HG03565 (cell line): ENCODE measurements at regions not wholly inside any gene's neighbourhood (a gene's known extent, or its start where the extent isn't known, plus 50 kb on each side); places are given as distances from the start of the nearest gene placed in this dataset.

Experiments
- ATAC-seq: cut with Tn5 transposase; IDR thresholded peaks from one replicate; pipeline ENCODE4 v1.9.1; 2021; ENCODE audit warnings: mild to moderate bottlenecking, moderate library complexity; ENCODE audit not compliant: unreplicated experiment

DNA sequence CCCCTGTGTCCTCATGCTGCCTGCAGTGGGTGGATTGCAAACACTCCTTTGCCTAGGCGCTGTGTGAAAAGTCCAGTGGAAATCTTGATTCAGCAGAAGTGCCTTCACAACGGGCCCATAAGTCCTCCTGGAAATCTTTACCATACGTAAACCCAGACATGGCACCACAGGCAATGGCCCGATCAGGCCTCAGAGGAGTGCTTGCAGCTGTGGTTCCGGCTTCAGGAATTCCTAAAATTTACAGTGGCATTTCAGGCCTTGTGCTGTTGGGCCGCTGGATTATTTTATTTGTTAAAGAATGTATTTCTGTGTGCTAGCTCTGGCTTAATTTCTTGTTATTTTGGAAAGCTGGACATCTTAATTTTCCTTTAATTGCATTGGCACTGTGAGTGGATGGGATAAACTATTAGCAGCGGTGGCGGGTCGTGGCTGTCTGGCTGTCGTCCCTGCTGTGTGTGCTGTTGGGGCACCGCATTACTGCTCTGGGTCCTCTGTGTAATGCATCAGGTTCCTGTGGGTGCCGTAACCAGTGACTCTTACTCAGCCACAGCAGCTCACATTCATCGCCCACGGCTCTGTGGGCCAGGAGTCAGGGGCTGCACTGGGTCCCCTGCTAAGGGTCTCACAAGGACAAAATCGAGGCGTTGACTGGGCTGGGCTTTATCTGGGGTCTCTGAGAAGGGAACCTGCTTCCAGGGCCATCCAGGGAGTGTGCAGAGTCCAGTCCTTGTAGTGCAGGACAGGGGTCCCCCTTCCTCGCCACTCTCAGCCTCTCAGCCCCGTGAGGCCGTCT is 73.1 kb downstream of the RTP5 start:
- ATAC-seq, result no peak

DNA sequence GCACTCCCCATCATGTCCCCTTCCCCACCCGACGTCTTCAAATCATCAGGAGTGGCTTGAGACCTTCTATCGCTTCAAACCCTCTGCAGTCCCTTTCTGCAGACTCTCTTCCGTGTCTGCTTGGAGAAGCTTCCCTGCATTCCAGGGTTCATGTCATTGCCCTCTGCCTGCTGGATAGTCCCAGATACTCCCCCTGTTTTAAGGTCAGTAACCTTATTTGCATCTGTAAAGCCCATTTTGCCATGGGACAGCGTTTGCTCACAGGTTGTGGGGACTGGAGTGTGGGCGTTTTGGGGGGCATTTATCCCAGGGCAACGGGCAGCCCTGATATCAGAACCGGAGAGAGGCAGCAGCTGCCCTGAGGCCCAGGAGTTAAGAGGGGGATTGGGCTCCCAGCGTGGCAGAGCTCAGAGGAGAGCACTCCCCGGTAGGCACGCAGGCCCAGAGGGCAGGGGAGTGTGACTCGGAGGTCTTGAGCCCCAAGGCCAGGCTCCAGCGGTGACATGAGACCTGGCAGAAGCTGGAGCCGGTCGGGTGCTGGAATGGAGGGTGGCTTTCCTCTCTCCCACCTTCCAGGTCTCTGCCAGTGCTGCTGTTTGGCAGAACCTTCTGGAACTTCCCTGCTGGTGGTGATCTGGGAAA is 73.8 kb downstream of the RTP5 start:
- no peak for ATAC-seq

DNA sequence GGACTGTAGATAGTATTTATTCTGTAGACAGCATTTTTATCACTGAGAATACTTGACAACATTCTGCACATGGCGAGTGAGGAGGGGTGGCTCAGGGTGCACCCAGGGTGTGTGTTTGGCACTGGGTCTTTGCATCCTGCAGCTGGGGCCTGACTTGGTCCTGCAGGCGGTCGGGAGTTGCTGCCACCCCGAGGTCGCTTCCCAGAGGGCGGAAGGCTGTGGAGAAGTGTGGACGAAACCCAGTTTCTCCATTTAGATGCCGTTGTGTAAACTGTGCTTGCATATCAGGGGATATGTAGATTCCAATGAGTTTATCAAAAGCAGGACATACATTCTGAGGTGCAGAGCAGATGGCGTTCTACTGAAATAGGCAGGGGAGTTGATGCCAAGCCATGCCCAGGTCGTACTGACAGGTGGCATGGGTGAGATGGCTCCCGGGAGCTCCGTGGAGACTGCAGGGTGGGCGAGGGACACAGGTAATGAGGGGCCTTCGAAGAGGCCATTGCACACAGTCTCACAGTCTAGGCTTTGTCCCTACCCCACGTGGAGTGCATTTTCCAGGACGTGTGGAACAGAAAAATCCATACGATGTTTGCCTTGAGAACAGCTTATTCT is 74.5 kb downstream of the RTP5 start:
- ATAC-seq, result no peak

DNA sequence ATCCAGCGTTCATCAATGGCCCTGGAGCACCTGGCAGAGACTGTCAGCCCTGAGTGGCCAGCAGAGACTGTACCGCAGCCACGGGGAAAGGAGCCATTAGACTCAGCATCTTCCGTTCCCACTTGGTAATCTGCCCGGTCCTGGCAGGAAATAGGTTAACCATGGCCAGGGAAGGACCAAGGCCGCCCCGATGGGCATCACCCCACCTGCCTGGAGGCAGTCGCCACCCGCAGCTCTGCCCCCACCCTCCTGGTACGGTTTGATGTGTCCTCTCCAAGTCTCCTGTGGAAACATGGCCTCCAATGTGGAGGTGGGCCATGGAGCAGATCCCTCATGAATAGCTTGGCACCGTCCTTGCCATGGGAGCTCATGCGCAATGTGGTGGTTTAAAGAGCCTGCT is 75.3 kb downstream of the RTP5 start:
- ATAC-seq, result no peak

DNA sequence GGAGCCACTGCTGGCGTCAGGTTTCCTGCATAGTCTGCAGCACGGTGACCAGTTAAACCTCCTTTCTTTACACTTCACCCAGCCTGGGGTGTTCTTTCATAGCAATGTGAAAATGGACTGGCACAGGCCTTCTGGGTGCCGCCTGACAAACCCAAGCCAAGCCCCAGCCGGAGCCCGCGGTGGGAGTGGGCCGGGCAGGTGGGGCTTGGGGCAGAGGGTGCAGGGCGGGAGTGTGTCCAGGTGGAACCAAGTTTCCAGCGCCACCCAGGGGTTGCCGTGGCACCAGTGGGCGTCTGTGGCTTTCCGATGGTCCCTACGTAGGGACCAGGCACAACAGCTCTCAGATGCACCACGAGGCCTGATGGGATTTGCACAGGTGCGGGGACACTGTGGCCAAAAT is 75.8 kb downstream of the RTP5 start:
- ATAC-seq, result no peak

DNA sequence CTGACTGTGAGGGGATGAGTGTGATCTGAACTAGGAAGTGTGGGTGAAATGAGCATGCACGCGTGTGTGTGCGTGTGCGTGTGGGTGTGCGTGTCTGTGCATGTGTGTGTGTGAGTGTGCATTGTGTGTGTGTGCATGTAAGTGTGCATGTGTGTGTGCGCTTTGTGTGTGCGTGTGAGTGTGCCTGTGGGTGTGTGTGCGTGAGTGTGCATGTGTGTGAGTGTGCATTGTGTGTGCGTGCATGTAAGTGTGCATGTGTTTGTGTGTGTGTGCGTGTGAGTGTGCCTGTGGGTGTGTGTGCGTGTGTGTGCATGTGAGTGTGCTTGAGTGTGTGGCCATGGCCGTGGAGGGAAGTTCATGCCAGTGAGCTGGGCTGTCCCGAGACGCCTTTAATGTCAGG is 76.3 kb downstream of the RTP5 start:
- no peak for ATAC-seq

DNA sequence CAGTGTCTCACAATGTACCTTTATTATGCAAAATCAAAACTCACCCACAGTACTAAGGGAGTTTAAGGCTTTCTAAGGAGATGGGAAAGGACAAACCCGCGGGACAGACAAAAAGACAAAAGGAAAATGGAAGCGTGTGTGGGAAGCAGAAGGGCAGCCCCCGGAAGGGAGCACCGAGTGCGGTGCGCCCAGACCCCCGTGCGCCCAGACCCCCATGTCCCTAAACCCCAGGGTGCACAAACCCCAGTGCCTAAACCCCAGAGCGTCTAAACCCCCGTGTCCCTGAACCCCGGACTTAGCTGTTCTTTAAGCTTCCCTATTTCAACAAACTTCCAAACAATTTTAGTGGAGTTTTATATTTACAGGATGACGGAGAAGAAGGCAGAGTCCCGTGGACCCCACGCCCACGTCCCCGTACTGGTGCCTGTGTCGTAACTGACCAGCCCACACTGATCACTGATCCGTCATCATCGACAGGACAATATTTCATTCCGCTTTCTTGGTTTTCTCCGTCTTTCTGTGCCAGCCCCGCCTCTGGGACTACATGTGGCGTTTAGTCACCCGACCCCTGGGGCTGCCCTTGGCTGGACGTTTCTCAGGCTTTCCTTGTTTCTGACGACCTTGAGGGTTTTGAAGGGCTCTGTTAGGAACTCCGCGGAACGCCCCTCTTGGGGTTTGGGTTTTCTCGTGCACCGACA is 76.9 kb downstream of the RTP5 start:
- no peak for ATAC-seq

DNA sequence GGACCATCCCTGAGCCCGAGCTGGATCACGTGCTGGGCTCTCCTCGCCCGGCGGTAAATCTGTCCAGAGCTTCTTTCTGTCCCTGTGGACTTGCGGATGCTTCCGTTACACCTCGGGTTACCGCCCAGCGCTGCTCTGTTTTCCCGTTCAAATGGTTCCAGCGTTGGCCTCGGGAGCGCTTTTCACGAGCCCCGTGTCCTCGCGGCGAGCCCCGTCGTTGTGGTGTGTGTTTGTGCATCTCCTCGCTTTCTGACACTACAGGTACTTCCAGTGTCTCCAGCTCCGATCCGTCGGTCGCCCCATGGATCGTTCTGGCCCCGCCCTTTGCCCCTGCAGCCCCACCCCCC is 77.4 kb downstream of the RTP5 start:
- no peak for ATAC-seq

DNA sequence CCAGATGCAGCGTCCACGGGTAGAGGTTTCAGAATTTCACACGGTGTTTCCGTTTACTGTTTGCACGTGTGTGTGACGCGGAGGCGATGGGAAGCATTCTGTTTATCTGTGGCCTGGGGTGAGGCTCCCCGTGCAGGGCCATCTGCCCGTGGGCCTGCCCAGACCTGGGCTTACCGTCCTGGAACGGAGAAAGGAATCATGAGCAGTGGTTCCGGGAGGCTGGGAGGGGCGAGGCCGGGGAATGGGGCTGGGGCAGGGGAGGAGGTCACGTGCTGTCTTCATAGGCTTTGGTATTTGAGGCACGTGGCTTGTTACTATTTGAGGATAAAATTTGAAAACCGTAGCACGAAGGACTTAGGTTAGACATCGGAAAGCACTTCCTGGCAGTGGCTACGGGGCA is 77.9 kb downstream of the RTP5 start:
- no peak for ATAC-seq

DNA sequence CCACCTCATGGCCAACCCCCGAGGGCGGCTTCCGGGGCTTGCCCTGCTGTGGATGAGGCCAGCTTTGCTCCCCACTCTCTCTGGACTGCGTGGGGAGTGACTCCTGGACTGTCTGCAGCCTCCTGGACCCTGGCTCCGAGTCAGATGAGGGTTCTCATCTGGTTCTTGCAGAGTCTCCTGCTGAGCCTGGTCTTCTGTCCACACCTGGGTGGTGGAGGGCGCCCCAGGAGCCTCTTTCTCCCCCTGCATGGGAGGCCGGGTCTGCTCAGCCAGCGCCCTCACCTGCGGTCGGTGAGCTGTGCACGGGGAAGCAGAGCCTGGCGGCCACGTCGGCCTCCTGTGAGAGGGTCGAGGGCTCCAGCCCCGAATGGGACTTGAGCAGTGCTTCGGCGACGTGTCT is 78.3 kb downstream of the RTP5 start:
- ATAC-seq, result no peak

DNA sequence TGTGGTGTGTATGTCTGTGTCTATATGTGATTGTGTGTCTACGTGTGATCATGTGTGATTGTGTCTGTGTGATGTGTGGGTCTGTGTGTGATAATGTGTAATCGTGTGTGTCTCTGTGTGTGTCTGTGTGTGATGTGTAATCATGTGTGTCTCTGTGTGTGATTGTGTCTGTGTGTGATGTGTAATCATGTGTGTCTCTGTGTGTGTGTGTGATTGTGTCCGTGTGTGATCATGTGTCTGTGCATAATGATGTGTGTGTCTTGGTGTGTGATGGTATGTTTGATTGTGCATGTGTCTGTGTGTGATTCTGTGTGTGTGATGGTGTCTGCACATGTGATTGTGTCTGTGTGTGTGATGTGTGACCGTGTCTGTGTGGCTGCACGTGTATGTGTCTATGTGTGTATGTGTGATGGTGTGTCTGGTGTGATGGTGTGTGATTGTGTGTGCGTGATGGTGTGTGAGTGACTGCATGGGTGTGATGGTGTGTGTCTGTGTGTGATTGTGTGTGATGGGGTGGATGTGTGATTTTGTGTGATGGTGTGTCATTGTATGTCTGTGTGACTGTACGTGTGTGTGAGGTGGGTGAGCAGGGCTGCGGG is 78.9 kb downstream of the RTP5 start:
- ATAC-seq, result no peak

DNA sequence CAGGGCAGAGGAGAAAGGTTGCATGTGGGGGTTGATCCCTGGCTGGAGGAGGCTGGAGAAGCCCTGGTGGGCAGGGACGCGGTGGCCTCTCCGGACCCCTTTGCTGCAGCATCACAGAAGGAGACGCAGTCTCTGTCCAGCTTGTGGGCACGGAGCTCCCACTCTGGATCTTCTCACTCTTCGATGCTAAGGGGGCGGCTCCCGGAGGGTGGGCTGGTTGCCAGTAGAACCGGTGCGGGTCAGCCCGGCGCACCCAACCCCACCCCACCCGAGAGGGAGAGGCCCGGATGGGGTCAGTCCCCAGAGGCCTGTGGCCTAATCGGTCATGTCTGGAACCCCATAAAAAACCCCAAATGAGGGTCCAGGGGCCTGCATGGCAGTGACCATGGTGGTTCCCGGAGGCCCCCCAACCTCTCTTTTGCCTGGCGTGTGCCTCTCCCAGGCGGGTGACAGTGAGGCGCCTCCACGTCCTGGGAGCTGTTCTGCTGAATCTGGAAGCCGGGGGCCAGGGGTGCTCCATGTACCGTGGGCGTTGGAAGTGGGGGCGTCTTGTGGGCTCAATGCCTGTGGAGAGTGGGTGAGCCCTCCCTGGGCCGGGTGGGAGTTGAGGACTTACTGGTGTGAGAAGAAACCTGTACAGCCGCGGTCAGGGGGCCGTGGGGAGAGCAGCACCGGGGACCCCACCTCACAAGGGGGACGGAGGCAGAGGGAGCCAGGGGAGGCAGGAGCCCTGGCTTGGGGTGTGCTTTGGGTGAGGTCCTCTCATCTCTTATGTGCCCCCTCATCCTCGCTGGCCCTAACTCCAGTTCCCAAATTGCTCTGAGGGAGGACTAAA is 79.6 kb downstream of the RTP5 start:
- no peak for ATAC-seq

DNA sequence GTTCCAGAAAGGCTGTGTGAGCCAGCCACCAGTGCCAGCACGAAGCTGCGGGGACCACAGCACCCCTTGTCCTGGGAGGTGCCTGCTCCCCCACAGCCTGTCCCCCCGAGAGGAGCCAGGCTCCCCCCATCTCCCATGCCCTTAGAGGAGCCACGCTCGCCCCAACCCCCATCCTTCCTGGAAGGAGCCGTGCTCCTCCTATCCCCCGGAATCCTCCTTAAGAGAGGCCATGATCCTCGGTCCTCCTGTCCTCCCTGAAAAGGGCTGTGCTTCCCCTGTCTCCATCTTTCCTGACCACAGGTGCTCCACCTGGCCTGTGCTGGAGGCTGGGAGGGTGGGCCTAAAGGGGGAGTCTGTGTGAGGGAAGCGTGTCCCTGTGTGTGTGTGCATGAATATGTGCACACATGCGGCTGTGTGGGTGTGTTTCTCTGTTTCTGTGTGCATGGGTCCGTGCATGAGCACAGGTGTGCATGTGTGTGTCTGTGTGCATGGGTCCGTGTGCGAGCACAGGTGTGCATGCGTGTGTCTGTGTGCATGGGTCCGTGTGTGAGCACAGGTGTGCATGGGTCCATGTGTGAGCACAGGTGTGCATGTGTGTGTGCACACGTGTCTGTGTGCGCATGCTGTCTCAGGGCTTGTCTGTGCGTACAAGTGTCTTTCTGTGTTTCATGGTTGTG is 80.3 kb downstream of the RTP5 start:
- ATAC-seq, result no peak

DNA sequence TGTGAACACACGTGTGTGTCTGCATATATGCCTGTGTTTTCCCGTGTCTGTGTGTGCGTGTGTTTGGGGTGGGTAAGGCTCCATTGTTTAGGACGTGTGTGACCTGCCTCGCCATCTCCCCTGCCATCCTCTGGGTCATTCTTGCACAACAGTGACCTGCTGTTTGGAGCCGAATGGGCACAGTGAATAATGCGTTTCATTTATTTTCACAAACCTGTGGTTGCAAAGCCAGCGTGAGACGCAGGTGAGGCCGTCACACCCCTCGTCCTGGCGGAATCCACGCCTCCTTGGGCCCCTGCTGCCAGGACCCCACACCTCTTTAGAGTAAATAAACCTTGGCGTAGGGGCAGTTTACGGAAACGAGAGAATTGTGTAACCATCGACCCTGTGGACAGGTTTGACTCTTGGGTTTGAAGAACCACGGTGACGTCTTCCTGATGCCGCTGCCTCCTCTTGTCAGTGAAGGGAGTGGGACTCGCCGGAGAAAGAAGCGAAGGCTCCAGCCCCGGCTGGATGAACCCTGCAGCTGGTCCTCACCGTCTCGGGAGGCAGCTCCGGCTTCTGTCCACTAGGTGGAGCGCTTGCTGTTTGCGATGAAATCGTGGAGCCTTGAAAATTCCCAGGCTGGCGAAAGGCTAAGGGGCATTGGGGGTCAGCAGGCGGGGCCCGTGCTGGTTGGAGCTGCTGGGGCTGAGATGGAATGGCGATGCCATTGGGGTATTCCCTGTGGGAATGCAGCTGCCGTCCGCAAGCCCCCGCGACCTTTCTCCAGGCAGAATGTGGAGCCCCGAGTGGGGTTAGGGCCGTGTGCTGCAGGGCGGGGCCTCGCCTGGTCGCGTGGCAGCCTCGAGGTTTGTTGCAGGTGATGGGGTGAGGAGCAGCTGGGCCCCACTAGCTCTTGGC is 81.1 kb downstream of the RTP5 start:
- no peak for ATAC-seq

DNA sequence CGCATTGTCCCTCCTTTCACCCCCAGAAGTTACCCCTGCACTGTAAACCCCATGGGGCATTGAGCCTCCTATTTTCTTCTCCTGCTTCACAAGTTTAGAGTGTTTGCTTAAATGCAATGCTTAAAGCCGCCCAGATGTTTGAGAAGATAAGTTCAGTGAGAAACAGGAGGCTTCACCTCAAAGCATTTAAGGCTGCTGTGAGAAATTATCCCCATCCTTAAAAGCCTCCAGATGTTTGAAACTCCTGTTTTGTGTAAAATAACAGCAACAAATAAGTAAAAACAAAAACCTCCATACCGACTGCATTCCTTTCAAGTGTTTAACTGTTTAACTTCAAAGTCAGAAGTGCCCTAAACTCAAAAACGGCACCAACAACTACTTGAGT is 81.8 kb downstream of the RTP5 start:
- ATAC-seq, result no peak

DNA sequence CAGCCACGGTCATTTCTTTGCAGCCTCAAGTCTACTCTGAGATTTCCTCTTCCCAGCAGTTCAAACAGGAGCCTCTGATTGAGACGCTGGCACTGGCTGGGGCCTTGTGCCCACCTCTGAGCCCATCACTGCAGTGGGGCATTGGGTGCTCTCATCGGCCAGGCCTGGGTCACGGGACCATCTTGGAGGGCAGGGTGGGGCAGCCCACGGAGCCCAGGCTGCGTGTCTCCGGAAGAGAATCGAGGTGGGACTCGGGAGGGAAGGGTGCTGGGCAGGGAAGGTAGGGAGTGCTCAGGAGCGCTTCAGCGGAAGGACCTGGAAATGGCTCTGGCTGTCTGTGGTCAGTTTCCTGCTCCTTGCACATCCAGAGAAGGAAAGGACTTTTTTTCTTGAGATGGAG is 82.4 kb downstream of the RTP5 start:
- ATAC-seq, result no peak

DNA sequence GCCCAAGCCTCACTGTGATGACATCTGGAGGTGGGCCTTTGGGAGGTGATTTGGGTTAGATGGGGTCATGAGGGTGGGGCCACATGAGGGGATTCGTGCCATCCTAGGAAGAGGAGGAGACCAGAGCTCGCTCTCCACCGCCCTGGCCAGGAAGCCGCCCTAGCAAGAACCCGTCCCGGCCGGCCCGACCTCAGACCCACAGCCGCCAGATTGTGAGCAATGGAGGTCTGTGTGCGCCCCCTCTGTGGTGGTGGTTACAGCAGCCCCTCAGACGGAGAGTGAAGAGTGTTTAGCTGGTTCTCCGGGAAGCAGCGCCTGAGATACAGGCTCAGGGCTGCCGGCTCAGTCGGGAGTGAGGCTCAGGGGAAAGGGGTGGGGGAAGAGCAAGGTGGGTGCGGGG is 83.3 kb downstream of the RTP5 start:
- ATAC-seq, result no peak

DNA sequence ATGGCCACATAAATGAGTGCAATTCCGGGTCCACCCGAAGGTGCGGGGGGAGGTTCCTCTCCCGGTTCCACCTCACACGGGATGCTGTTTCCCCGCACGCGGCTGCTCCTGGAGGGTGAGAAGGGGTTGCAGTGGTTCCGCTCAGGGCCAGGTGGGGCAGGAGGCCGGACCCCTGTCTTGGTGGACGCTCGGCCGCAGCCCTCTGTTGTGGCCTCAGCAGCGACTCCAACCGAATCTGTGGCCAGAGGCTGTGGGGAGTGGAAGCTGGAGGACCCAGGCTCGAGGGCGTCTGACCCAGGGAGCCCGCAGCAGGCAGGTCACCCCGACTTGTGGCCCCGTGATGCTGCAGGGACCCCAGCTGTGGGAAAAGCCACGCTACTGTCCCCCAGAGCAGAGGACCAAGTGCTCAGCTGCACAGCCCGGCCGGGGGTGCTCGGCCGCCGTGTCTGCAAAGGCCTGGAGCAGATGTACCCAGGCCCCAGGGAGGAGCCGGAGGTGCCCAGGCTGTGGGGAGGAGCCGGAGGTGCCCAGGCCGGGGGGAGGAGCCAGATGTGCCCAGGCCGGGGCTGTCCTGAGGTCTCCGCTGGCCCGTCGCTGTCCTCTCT is 83.9 kb downstream of the RTP5 start:
- no peak for ATAC-seq
